ENCODE measurements at regions not wholly inside any gene's neighbourhood (a gene's known extent, or its start where the extent isn't known, plus 50 kb on each side); places are given as distances from the start of the nearest gene placed in this dataset.
A peak's percentile ranks its signal among the peaks of the same experiment; 100 is the strongest.

GRCh38 chr4:14915018-14915417 is 87.3 kb upstream of the CPEB2 start:
- TF ChIP-seq, protein P1, sequence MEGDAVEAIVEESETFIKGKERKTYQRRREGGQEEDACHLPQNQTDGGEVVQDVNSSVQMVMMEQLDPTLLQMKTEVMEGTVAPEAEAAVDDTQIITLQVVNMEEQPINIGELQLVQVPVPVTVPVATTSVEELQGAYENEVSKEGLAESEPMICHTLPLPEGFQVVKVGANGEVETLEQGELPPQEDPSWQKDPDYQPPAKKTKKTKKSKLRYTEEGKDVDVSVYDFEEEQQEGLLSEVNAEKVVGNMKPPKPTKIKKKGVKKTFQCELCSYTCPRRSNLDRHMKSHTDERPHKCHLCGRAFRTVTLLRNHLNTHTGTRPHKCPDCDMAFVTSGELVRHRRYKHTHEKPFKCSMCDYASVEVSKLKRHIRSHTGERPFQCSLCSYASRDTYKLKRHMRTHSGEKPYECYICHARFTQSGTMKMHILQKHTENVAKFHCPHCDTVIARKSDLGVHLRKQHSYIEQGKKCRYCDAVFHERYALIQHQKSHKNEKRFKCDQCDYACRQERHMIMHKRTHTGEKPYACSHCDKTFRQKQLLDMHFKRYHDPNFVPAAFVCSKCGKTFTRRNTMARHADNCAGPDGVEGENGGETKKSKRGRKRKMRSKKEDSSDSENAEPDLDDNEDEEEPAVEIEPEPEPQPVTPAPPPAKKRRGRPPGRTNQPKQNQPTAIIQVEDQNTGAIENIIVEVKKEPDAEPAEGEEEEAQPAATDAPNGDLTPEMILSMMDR (IDR thresholded peaks at IDR 0.05; ENCODE audit: low read depth, low read length): no peak
- ChIA-PET POLR2A (no interaction called here), CTCF (interaction anchor here (0.6 kb wide), 1 partner anchor 10 kb away, joined by 3 read pairs; no protein-coding TSS in a partner anchor)
- Histone ChIP-seq H3K9me3 (ENCODE audit: control insufficient read depth, insufficient read depth, low read length) (no peaks in the 10 kb centered on the region), H3K4me3 (ENCODE audit: low read depth, low read length) (no peak overlapping the region), H3K27me3 (ENCODE audit: control insufficient read depth, insufficient read depth, low read length) (no peaks in the 10 kb centered on the region), H3K27ac (ENCODE audit: low read depth, low read length) (no peak overlapping the region)
- DNase-seq (ENCODE audit: low read depth, low spot score): no peak

DNA sequence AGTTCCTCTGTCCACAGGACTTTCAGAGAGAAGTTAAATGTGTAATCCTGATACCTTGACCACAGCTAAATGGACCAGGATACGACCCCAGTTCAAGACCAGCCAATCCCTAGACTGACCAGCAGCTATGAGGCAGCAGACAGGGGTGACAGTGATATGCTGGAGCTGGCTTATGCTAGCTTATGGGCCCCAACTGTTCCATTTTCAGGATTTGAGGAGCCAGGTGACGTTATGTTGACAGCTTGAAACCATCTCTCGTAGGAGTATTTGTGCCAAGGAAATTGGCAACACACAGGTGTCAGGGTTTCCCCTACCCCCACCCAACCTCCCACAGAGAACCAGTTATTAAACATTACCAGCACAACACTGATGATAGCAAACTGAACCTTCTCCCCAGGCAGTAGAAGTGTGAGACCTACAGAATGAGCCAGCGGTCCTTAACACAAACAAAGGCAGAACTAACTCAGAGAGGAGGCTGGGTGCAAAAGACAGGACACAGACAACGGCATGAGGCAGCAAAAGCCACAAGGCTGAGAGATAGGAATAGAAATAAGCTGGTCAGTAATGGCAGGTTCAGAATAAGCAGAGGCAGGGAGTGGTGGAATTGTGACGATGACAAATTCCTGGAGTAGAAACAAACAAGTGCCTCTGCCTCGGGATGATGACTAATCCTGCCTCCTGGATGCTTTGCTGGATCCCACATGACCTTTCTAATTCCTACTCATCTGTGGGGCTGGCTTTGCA is 85.6 kb upstream of the CPEB2 start:
- H3K4me3 ChIP-seq (ENCODE audit: low read depth, low read length): no peak overlapping the region
- CTCF ChIA-PET: no interaction called here
- DNase-seq (ENCODE audit: low read depth, low spot score): peak; percentile 8
- TF ChIP-seq, protein P1 (IDR thresholded peaks at IDR 0.05; ENCODE audit: low read depth, low read length): no peak
- H3K27me3 ChIP-seq (ENCODE audit: control insufficient read depth, insufficient read depth, low read length): no peaks in the 10 kb centered on the region
- POLR2A ChIA-PET: interaction anchor here (1.4 kb wide), 1 partner anchor 86 kb away, joined by 4 read pairs; no protein-coding TSS in a partner anchor
- H3K9me3 ChIP-seq (ENCODE audit: control insufficient read depth, insufficient read depth, low read length): no peaks in the 10 kb centered on the region
- no peak overlapping the region for H3K27ac ChIP-seq (ENCODE audit: low read depth, low read length)

- TF ChIP-seq, protein P1 (IDR thresholded peaks at IDR 0.05; ENCODE audit: low read depth, low read length): no peak
- DNase-seq (ENCODE audit: low read depth, low spot score): no peak
- no peak overlapping the region for H3K4me3 ChIP-seq (ENCODE audit: low read depth, low read length)
- H3K27ac ChIP-seq (ENCODE audit: low read depth, low read length): no peak overlapping the region
- H3K9me3 ChIP-seq (ENCODE audit: control insufficient read depth, insufficient read depth, low read length): no peaks in the 10 kb centered on the region
- H3K27me3 ChIP-seq (ENCODE audit: control insufficient read depth, insufficient read depth, low read length): no peaks in the 10 kb centered on the region
- CTCF ChIA-PET: no interaction called here
- POLR2A ChIA-PET: interaction anchor here (1.4 kb wide), 1 partner anchor 86 kb away, joined by 4 read pairs; no protein-coding TSS in a partner anchor
Measured at GRCh38 chr4:14917298-14917633, 85.0 kb upstream of the CPEB2 start.

DNA sequence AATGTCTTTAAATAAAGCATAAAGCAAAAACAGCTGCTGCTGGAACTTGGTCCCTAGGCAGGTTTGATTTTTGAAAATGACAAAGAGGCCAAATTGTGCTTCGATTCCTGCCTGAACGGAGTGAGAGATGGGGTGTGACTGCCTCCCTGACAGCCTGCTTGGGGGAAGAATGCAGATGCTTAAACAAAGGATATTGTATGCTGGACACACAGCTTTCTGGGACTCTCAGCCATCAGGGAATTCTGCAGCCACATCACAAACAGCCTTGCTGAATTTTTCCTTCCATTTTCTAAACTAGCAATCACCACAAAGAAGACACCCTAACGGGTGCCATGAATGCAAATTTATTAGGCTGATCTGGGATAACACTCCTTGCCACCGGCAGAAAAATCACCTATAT is 83.9 kb upstream of the CPEB2 start:
- H3K9me3 ChIP-seq (ENCODE audit: control insufficient read depth, insufficient read depth, low read length): no peaks in the 10 kb centered on the region
- DNase-seq (ENCODE audit: low read depth, low spot score): no peak
- CTCF ChIA-PET: no interaction called here
- TF ChIP-seq, protein P1 (IDR thresholded peaks at IDR 0.05; ENCODE audit: low read depth, low read length): no peak
- H3K27ac ChIP-seq (ENCODE audit: low read depth, low read length): no peak overlapping the region
- H3K4me3 ChIP-seq (ENCODE audit: low read depth, low read length): no peak overlapping the region
- no peaks in the 10 kb centered on the region for H3K27me3 ChIP-seq (ENCODE audit: control insufficient read depth, insufficient read depth, low read length)
- POLR2A ChIA-PET: no interaction called here

DNA sequence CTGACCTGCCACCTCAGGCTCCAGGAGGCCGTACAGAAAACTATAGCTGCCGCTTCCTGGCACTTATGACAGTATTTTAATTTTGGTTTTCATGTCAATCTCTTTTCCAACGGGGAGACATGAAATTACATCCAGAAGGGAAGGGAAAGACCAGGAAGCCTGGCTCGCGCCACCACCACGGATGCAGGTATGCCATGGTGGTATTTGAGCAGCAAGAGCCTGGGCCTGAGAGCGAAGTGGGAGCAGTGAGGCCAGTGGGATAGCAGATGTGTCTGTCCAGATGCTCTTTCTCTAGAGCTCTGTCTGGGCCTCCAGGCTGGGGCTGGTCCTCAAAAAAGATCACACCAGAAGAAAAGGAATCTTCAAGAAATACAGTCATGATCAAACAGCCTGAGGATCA is 82.5 kb upstream of the CPEB2 start:
- ChIA-PET CTCF (no interaction called here), POLR2A (no interaction called here)
- no peak for DNase-seq (ENCODE audit: low read depth, low spot score)
- Histone ChIP-seq H3K4me3 (ENCODE audit: low read depth, low read length) (no peak overlapping the region), H3K27ac (ENCODE audit: low read depth, low read length) (no peak overlapping the region), H3K9me3 (ENCODE audit: control insufficient read depth, insufficient read depth, low read length) (no peaks in the 10 kb centered on the region), H3K27me3 (ENCODE audit: control insufficient read depth, insufficient read depth, low read length) (no peaks in the 10 kb centered on the region)
- TF ChIP-seq, protein P1 (IDR thresholded peaks at IDR 0.05; ENCODE audit: low read depth, low read length): no peak
